ENCODE measurements at regions not wholly inside any gene's neighbourhood (a gene's known extent, or its start where the extent isn't known, plus 50 kb on each side); places are given as distances from the start of the nearest gene placed in this dataset.

DNA sequence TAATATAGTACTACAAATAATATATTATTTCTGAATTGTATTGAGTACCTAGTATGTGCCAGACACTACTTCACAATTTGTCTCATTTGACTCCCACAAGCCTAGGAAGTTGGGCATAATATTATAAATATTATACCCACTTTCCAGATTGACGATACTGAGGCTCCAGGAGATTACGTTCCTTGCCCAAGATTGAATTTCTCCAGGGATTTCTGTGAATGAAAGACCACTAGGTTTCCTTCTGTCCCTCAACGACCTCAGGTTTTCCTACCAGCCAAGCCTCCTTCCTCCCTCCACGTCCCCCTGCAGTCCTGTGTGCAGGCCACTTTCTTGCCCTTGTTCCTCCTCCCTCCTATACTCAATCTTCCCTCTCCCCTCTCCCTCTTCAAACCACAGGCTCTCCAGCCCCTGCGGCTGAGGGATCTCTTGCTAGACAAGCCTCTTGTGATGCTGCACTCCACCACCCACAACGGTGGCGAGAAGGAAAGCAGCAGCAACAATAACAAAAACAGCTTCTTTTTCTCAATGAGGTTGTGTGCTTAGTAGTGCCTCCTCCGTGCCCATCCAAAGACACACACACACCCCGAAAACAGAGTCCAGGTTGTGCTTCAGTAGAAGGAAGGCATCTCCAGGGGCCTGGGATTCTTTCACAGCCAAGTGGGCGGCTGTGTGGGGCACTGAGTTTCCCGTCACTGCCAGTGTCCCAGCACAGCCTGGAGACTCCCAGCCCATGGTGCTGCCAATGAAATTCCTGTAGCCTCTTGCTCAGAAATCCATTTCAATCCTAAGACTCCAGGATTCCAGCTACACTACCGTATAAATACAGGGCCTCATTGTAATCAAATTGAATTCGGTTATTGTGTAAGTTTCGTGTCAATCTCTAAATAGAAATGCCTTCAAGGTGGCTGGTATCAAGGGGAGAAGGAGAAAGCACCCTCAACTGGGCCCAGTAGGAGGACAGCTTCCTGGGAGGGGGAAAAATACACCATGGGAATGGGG lies 94.4 kb downstream of the NCR2 start:
- H3K36me3 ChIP-seq (replicated peaks in 1 of 2; ENCODE audit: control insufficient read depth in 1 of 2, insufficient read depth in 2 of 2, low read length in 1 of 2), result no peaks in the 10 kb centered on the region
- H3K9me3 ChIP-seq, result no peaks in the 10 kb centered on the region
- ChIA-PET CTCF (interaction anchor here (0.6 to 1.5 kb wide), 3 partner anchors 13 to 61 kb away, joined by 3 read pairs; no protein-coding TSS in a partner anchor), POLR2A (no interaction called here)
- no peaks in the 10 kb centered on the region for H3K9me2 ChIP-seq
- TF ChIP-seq SIN3A (IDR thresholded peaks at IDR 0.05; ENCODE audit: borderline replicate concordance, low read depth, low read length), result no peak
- no peak for TF ChIP-seq RCOR1 (IDR thresholded peaks at IDR 0.05; ENCODE audit: low read length)
- TF ChIP-seq MAX (IDR thresholded peaks at IDR 0.05; ENCODE audit: low read depth), result no peak
- TF ChIP-seq IRF3 (IDR thresholded peaks at IDR 0.05; ENCODE audit: low read depth, low read length), result no peak
- no peak for TF ChIP-seq MEF2A (IDR thresholded peaks at IDR 0.05; ENCODE audit: borderline replicate concordance, low read depth)
- TF ChIP-seq YY1 (IDR thresholded peaks at IDR 0.05; ENCODE audit: low read depth), result no peak
- TF ChIP-seq FOXM1 (IDR thresholded peaks at IDR 0.05; ENCODE audit: low read depth), result no peak
- DNase-seq, result no peak
- H4K20me1 ChIP-seq (ENCODE audit: insufficient read depth), result no peaks in the 10 kb centered on the region
- peaks cover 4% of the 10 kb centered on the region for H3F3A ChIP-seq (replicated peaks; ENCODE audit: insufficient read depth)
- no peak overlapping the region for H2AFZ ChIP-seq (ENCODE audit: low read depth)
- peaks cover 4 to 17% of the 10 kb centered on the region in 2 experiments; a peak in 1 of 4 replicates for H3K4me1 ChIP-seq (ENCODE audit: control insufficient read depth in 1 of 2, insufficient read depth in 2 of 2, low read depth in 1 of 2, low read length in 1 of 2)
- H3K9ac ChIP-seq, result no peak overlapping the region
- H3K27ac ChIP-seq (ENCODE audit: low read depth in 2 of 2, low read length in 1 of 2), result no peak overlapping the region
- peaks cover 27% of the 10 kb centered on the region for H3K27me3 ChIP-seq (ENCODE audit: insufficient read depth)
- H3K4me2 ChIP-seq, result no peak overlapping the region
- no peaks in the 10 kb centered on the region for H3K79me2 ChIP-seq (ENCODE audit: insufficient read depth)
- no peak overlapping the region for H3K4me3 ChIP-seq (ENCODE audit: low read depth in 2 of 2, low read length in 1 of 2)
- WGBS (ENCODE audit: low lambda C conversion rate), result 88% methylated on average over 14 of the region's 14 CpGs

GRCh38 chr6:41430875-41431274 lies 95.5 kb downstream of the NCR2 start:
- Histone ChIP-seq H3K4me3 (ENCODE audit: low read depth in 2 of 2, low read length in 1 of 2) (no peak overlapping the region), H3K27me3 (ENCODE audit: insufficient read depth) (peaks cover 20% of the 10 kb centered on the region), H3F3A (replicated peaks; ENCODE audit: insufficient read depth) (peaks cover 4% of the 10 kb centered on the region), H3K9me2 (no peaks in the 10 kb centered on the region), H3K4me2 (no peak overlapping the region; the same call in 1 of the 2 replicates), H3K27ac (ENCODE audit: low read depth in 2 of 2, low read length in 1 of 2) (no peak overlapping the region), H3K4me1 (ENCODE audit: control insufficient read depth in 1 of 2, insufficient read depth in 2 of 2, low read depth in 1 of 2, low read length in 1 of 2) (peaks cover 4 to 17% of the 10 kb centered on the region in 2 experiments; a peak in 1 of 4 replicates), H3K9ac (no peak overlapping the region), H3K36me3 (replicated peaks in 1 of 2; ENCODE audit: control insufficient read depth in 1 of 2, insufficient read depth in 2 of 2, low read length in 1 of 2) (no peaks in the 10 kb centered on the region), H3K79me2 (ENCODE audit: insufficient read depth) (no peaks in the 10 kb centered on the region), H4K20me1 (ENCODE audit: insufficient read depth) (no peaks in the 10 kb centered on the region), H2AFZ (ENCODE audit: low read depth) (no peak overlapping the region), H3K9me3 (no peaks in the 10 kb centered on the region)
- 72% methylated on average over 4 of the region's 4 CpGs for WGBS (ENCODE audit: low lambda C conversion rate)
- POLR2A ChIA-PET, result no interaction called here
- no peak for DNase-seq
- TF ChIP-seq ZBTB33 (IDR thresholded peaks at IDR 0.05; ENCODE audit: borderline replicate concordance, low read depth) (no peak), NRF1 (IDR thresholded peaks at IDR 0.05; ENCODE audit: low read depth, low read length) (no peak), RFX5 (IDR thresholded peaks at IDR 0.05; ENCODE audit: low read length) (no peak), GATA2 (CRISPR knock-in tag; IDR thresholded peaks at IDR 0.05) (no peak), GABPA (IDR thresholded peaks at IDR 0.05; ENCODE audit: low read depth) (no peak), YY1 (IDR thresholded peaks at IDR 0.05; ENCODE audit: low read depth) (no peak), MXI1 (IDR thresholded peaks at IDR 0.05; ENCODE audit: low read depth, low read length) (no peak)
- TF ChIP-seq, protein P1, sequence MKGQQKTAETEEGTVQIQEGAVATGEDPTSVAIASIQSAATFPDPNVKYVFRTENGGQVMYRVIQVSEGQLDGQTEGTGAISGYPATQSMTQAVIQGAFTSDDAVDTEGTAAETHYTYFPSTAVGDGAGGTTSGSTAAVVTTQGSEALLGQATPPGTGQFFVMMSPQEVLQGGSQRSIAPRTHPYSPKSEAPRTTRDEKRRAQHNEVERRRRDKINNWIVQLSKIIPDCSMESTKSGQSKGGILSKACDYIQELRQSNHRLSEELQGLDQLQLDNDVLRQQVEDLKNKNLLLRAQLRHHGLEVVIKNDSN (IDR thresholded peaks at IDR 0.05; ENCODE audit: borderline replicate concordance, low read depth), result no peak
- CTCF ChIA-PET, result interaction anchor here (1.0 to 2.4 kb wide), 4 partner anchors 10 to 253 kb away, joined by 3 to 9 read pairs (median 6); no protein-coding TSS in a partner anchor

All from SK-N-SH (cell line).